HG03439 (cell line): ENCODE measurements at regions not wholly inside any gene's neighbourhood (a gene's known extent, or its start where the extent isn't known, plus 50 kb on each side); places are given as distances from the start of the nearest gene placed in this dataset.
A peak's percentile ranks its signal among the peaks of the same experiment; 100 is the strongest.
"Not testable (repeated sequence)": the region's sequence is repeated elsewhere in the genome, so short reads cannot be mapped to it uniquely, and the experiment has no call there.

Experiments used
- ATAC-seq: cut with Tn5 transposase; IDR thresholded peaks from one replicate; pipeline ENCODE4 v1.9.1; 2021; ENCODE audit warnings: mild to moderate bottlenecking, moderate library complexity; ENCODE audit not compliant: unreplicated experiment

GRCh38 chr13:81051873-81052272 lies 710.9 kb upstream of the SPRY2 start:
- ATAC-seq: no peak

GRCh38 chr13:81048026-81048461 lies 707.1 kb upstream of the SPRY2 start:
- no peak for ATAC-seq

GRCh38 chr13:81041761-81042160 lies 700.8 kb upstream of the SPRY2 start:
- ATAC-seq: no peak

- no peak for ATAC-seq
These were observed 691.1 kb upstream of the SPRY2 start for GRCh38 chr13:81031996-81032395.

- no peak for ATAC-seq
These were observed 684.2 kb upstream of the SPRY2 start for GRCh38 chr13:81025091-81025490.

DNA sequence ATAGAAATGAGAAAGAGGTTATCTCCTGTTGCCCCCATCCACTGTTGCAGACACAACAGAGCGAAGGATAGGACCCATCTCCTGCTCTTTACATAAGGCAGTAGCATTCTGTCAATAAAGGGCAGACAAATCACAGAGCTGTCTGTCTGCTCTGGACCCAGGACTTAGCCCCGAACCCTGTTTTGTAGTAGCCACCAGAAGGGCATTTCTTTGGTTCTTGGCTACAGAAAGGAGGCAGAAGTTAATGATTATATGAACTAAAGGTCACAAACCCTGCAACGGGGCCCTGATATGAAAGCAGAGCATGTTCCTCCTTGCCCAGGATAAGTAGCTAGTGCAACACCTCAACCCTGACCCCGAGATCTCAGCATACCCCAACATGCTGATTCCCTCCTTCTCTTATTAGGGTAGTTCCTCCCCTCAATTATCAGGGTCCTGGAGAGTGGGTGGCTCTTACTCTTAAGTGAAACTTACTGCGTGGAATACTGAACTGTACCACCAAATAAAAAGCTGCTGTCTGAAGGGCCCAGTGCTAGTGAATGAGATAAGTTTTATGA lies 680.4 kb upstream of the SPRY2 start:
- ATAC-seq: no peak

DNA sequence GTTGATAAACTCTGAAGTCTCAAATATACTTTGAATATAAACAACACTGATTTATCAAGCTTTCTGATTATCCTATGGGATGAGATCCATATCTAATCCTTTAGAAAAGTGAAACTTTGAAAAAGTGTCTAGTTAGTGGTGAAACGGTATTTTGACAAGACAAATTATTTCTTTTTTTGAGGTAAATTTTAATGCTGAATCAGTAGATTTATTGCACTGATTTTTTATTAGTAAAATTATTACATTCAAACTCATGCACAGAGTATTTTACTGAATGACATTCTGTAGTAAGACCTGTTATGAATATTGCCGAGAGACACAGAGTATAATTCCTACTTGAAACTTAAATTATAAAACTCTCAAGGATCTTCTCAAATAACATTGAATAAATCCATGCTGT lies 679.1 kb upstream of the SPRY2 start:
- no peak for ATAC-seq

DNA sequence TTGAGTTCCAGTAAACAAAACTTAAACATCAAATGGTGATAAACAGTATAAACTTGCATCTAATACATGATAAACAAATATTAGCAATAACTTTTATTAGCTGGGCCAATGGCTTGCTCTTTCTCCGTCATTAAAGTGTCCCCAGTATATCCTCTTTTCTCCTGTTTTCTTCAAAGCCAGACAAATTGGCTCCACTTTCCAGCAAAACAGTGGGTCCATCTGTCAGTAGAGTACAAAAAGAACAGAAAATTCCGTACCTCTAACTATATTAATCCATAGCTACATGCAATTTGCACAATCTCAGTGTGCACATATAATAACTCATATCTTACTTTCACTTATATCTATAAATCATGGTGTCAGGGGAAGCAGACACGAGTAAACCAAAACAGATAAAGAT lies 678.0 kb upstream of the SPRY2 start:
- ATAC-seq: no peak

GRCh38 chr13:81017513-81018152 lies 676.7 kb upstream of the SPRY2 start:
- peak; percentile 79 for ATAC-seq

DNA sequence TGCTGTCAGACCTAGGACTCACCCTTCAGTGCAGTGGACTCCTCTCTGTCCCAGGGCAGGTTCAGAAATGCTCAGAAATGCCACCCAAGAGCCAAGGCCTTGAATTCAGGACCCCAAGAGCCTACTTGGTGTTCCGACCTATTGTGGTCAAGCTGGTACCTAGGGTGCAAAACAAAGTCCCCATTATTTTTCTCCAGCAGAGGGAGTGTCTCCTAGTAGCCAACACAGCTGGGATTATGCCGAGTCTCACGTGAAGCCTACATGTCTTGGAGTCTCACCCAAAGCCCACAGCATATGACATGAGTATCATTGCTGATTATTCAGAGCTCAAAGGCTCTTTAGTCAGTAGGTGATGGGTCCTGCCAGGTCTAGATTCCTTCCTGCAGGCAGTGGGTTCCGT lies 671.1 kb upstream of the SPRY2 start:
- no peak for ATAC-seq

DNA sequence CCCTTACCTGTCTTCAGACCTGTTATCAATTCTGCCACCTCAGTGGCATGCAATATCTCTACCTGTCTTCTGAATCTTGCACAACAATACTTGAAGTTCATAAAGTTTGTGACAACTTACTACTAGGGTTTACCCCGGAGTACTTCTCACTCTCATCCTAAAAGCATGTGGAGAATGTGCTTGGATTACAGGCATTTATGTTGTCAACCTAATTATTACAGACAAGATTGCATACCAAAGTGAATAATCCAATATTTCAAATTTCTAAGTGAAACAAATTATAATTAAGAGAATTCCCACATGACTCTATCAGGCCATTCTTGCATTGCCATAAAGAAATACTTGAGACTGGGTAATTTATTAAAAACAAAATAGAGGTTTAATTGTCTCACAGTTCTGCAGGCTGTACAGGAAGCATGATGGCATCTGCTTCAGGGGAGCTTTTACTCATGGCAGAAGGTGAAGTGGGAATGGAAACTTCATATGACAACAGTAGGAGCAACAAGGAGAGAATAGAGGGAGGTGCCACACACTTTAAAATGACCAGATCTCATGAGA lies 661.0 kb upstream of the SPRY2 start:
- ATAC-seq: no peak

GRCh38 chr13:80998603-80999002 lies 657.7 kb upstream of the SPRY2 start:
- ATAC-seq: not testable (repeated sequence)

DNA sequence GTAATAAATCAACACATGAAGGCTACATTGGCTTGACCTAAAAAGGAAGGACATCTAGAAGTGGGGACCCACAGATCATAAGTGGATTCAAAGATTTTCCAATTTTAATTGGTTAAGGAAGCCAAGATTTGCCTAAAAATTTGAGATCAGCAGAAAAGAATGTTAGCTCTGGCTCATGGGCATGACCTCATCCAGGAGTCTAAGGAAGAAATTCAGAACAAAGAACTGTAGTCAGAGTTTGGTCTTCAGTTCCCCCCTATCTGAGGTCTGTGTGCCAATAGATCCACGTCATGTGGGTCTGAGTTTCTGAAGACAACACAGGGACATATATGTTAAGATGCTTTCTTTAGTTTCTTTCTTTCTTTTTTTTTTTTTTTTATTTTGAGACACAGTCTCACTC lies 648.8 kb upstream of the SPRY2 start:
- ATAC-seq: no peak

DNA sequence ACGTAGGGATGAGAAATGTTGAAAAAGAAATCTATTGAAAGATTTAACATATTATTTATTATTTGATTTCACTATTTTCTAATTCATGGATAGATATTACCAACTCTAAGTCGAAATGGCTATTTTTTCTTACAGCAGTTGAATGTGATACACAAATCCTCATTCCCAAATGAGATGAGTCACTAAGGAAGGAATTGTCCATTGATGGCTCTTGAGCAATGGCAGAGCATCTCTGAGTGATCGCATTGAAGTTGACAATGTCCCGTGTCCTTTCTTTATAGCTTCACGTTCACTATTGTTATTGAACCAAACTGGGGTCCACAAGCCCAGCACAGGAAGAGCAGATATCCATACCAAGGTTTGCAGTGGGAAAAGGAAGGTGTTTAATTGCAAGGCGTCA lies 648.3 kb upstream of the SPRY2 start:
- no peak for ATAC-seq

- no peak for ATAC-seq
These were observed 647.6 kb upstream of the SPRY2 start for GRCh38 chr13:80988391-80989151.

DNA sequence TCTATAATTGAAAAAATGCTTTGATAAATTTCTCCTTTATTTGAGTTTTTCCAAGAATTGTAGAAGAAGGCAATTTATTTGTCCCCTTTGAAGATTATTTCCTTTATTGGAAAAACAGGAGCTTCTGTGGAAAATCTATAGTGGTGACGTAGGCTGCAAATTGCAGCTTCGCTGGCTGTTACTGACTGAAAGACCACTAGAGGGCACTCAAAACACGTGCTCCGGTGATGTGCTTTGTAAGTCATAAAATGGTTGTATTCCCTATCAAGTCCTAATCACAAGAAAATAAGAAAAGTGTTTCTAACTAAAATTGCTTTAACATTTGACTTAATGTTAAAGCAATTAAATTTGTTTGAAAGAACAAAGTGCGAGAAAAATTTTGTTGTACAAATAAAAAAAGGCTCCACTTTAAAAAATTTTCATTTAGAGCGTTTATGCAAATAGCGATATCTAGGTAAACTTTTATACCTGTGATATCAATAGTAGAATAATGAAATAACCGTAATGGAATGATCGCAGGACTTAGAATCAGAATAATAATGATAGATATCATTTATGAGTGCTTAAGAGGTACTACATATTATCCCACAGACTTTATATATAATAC lies 638.2 kb upstream of the SPRY2 start:
- ATAC-seq: peak; percentile 95

DNA sequence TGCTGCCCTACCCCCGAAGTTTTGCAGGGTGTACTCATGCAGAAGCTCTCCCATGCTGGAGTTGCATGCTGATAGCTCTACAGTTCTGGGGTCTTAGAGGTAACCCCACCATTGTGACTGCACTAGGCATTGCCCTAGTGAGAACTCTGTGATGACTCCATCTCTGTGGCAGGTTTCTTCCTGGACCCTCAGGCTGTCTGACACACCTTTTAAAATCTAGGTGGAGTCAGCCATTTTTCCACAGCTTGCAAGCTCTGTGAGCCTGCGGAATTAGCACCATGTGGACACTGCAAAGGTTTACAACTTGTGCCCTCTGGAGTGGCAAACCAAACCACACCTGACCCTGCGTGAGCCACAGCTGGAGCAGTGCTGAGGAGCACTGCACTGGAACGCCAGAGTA lies 636.2 kb upstream of the SPRY2 start:
- no peak for ATAC-seq

GRCh38 chr13:80975903-80976302 lies 635.0 kb upstream of the SPRY2 start:
- no peak for ATAC-seq

DNA sequence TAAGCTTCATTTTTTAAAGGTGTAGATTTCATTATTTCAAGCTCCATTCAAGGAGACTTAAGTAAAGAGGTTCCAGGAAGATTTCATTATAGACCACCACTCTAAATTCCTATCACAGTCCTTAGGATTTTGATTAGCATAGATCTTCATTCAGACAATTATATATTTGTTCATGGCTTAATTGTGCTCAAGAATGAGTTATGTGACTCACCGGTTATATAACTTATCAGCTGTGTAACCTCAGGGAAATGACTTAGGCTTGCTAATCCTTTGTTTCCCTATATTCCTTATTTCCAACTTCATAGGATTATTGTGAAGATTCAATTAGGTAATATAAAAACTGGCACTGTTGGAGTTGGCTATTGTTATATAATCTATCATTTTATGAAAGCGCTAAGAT lies 632.8 kb upstream of the SPRY2 start:
- no peak for ATAC-seq

DNA sequence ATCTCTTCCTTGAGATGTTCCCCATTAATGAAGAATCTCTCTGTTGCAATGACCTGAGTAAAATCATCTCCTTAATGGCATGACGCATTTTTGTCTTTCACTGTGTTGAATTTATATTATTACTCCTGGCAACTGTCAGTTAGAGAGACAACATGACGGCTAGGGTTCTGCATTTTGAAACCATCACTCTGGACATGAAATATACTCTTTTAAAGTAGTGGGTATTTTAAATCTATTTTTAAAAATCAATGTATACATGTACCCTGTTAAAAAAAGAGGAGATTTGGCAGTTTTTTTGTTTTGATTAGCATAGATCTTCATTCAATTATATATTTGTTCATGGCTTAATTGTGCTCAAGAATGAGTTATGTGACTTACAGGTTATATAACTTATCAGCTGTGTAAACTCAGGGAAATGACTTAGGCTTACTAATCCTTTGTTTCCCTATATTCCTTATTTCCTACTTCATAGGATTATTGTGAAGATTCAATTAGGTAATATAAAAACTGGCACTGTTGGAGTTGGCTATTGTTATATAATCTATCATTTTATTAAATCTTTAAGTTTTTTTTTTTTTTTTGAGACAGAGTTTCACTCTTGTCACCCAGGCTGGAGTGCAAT lies 632.0 kb upstream of the SPRY2 start:
- ATAC-seq: no peak

DNA sequence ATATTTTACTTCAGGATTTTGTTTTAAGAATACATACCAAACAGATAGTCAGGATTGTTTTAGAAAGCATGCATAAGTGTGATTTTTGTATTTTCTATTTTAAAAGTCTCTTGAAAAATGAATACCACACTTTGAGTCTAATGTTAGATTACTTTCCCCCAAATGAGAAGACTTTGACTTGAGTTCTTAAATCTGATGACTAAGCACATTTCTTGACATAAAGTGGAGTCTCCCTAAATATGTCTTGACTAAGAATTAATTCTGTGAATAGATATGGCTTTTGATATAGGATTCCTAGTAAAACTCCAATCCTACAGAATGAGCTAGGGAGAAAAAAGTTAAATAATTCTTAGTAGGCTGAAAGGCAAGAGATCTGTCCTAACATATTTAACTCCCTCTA lies 624.2 kb upstream of the SPRY2 start:
- no peak for ATAC-seq
